SH-SY5Y (cell line): ENCODE measurements at regions not wholly inside any gene's neighbourhood (a gene's known extent, or its start where the extent isn't known, plus 50 kb on each side); places are given as distances from the start of the nearest gene placed in this dataset.

Experiments used
- GATA2 ChIP-seq: IDR thresholded peaks from 2 replicates; pipeline ENCODE4 v1.6.1; 2011; ENCODE audit warnings: mild to moderate bottlenecking, low read depth, low read length
- GATA3 ChIP-seq: IDR thresholded peaks from 2 replicates; pipeline ENCODE4 v1.6.1; 2011; ENCODE audit warnings: low read depth, mild to moderate bottlenecking, low read length, moderate library complexity

DNA sequence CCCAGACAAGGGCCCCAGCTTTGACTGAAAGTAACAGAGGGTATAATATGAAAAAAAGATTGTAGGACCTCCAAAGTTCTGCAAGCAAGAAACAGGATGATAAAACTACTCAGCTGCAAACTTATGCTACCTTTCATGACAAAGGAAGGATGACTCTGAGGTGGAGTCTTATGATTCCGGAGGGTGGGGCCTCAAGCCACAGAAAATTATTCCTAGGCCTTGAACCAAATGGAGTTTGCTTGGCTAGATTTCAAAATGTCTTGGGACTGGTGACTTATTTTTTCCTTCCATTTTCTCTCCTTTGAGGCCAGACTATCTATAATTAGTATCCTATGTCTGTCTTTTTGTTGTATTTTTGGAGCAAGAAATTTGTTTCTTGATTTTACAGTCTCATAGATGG is 336.4 kb downstream of the LRIG3 start:
- TF ChIP-seq GATA2 (no peak), GATA3 (no peak)
